Right lobe of liver (tissue), 4 donors: ENCODE measurements at regions not wholly inside any gene's neighbourhood (a gene's known extent, or its start where the extent isn't known, plus 50 kb on each side); places are given as distances from the start of the nearest gene placed in this dataset.

Source experiments
- CTCF ChIP-seq, 4 donors: fragments of 200-600 bp in 3 of 4; fragments of 450-650 bp in 1 of 4; IDR thresholded peaks; one replicate each; pipeline versions ENCODE4 v1.5.1 to v1.8.0; 2016 to 2022; ENCODE audit warnings: antibody characterized with exemption in 4 of 4, mild to moderate bottlenecking in 2 of 4
- POLR2A ChIP-seq: fragments of 450-650 bp; IDR thresholded peaks from one replicate; pipeline ENCODE4 v1.6.1; 2017; ENCODE audit warnings: antibody characterized with exemption, mild to moderate bottlenecking
- donor health status: DM: no; HTN: no; CAD: no.
- donor health status: DM: no; HTN: no; CAD: no.
- donor health status: DM: no; HTN: yes; CAD: no.

- TF ChIP-seq CTCF (IDR thresholded peaks at IDR 0.05) (no peak), POLR2A (no peak)
Observed at GRCh38 chr6:18724056-18724455, 336.9 kb downstream of the RNF144B start.
